ENCODE measurements at regions not wholly inside any gene's neighbourhood (a gene's known extent, or its start where the extent isn't known, plus 50 kb on each side); places are given as distances from the start of the nearest gene placed in this dataset.
"Not testable (repeated sequence)": the region's sequence is repeated elsewhere in the genome, so short reads cannot be mapped to it uniquely, and the experiment has no call there.

- DNase-seq (ENCODE audit: extremely low read depth, low read depth, low spot score) = no peak
These were observed 79.9 kb upstream of the ANKRD55 start for GRCh38 chr5:56313004-56313531.

GRCh38 chr5:56311306-56311905 lies 78.3 kb upstream of the ANKRD55 start:
- no peak for DNase-seq (ENCODE audit: extremely low read depth, low read depth, low spot score)

GRCh38 chr5:56310711-56311204 lies 77.6 kb upstream of the ANKRD55 start:
- DNase-seq (ENCODE audit: extremely low read depth, low read depth, low spot score) = no peak

- DNase-seq (ENCODE audit: extremely low read depth, low read depth, low spot score) = no peak
These were observed 76.2 kb upstream of the ANKRD55 start for GRCh38 chr5:56309262-56309826.

- DNase-seq (ENCODE audit: extremely low read depth, low read depth, low spot score) = no peak
These were observed 74.7 kb upstream of the ANKRD55 start for GRCh38 chr5:56307714-56308333.

- no peak for DNase-seq (ENCODE audit: extremely low read depth, low read depth, low spot score)
These were observed 73.5 kb upstream of the ANKRD55 start for GRCh38 chr5:56306433-56307150.

- no peak for DNase-seq (ENCODE audit: extremely low read depth, low read depth, low spot score)
These were observed 72.1 kb upstream of the ANKRD55 start for GRCh38 chr5:56305001-56305950.

- no peak for DNase-seq (ENCODE audit: extremely low read depth, low read depth, low spot score)
These were observed 70.4 kb upstream of the ANKRD55 start for GRCh38 chr5:56303511-56303910.

- no peak for DNase-seq (ENCODE audit: extremely low read depth, low read depth, low spot score)
These were observed 68.9 kb upstream of the ANKRD55 start for GRCh38 chr5:56302027-56302426.

GRCh38 chr5:56301069-56301468 lies 67.9 kb upstream of the ANKRD55 start:
- no peak for DNase-seq (ENCODE audit: extremely low read depth, low read depth, low spot score)

GRCh38 chr5:56299212-56299611 lies 66.1 kb upstream of the ANKRD55 start:
- no peak for DNase-seq (ENCODE audit: extremely low read depth, low read depth, low spot score)

- no peak for DNase-seq (ENCODE audit: extremely low read depth, low read depth, low spot score)
These were observed 65.4 kb upstream of the ANKRD55 start for GRCh38 chr5:56298336-56299090.

- DNase-seq (ENCODE audit: extremely low read depth, low read depth, low spot score) = no peak
These were observed 64.7 kb upstream of the ANKRD55 start for GRCh38 chr5:56297851-56298250.

- DNase-seq (ENCODE audit: extremely low read depth, low read depth, low spot score) = not testable (repeated sequence)
These were observed 62.2 kb upstream of the ANKRD55 start for GRCh38 chr5:56295311-56295710.

GRCh38 chr5:56294354-56294753 lies 61.2 kb upstream of the ANKRD55 start:
- DNase-seq (ENCODE audit: extremely low read depth, low read depth, low spot score) = no peak

GRCh38 chr5:56292874-56293273 lies 59.7 kb upstream of the ANKRD55 start:
- DNase-seq (ENCODE audit: extremely low read depth, low read depth, low spot score) = not testable (repeated sequence)

GRCh38 chr5:56291661-56292374 lies 58.7 kb upstream of the ANKRD55 start:
- no peak for DNase-seq (ENCODE audit: extremely low read depth, low read depth, low spot score)

- DNase-seq (ENCODE audit: extremely low read depth, low read depth, low spot score) = no peak
These were observed 58.0 kb upstream of the ANKRD55 start for GRCh38 chr5:56291079-56291643.
